AG09319 (cell line): ENCODE measurements at regions not wholly inside any gene's neighbourhood (a gene's known extent, or its start where the extent isn't known, plus 50 kb on each side); places are given as distances from the start of the nearest gene placed in this dataset.
A peak's percentile ranks its signal among the peaks of the same experiment; 100 is the strongest.

ENCODE experiments used
- DNase-seq: peaks from one replicate; pipeline ENCODE4 v3.0.0-alpha.2; 2010; ENCODE audit warnings: low read depth; ENCODE audit errors: extremely low read depth
- CTCF ChIP-seq: IDR thresholded peaks from 2 replicates; pipeline ENCODE4 v1.5.1; 2011; ENCODE audit warnings: low read depth, mild to moderate bottlenecking, inconsistent platforms, low read length, moderate library complexity

DNA sequence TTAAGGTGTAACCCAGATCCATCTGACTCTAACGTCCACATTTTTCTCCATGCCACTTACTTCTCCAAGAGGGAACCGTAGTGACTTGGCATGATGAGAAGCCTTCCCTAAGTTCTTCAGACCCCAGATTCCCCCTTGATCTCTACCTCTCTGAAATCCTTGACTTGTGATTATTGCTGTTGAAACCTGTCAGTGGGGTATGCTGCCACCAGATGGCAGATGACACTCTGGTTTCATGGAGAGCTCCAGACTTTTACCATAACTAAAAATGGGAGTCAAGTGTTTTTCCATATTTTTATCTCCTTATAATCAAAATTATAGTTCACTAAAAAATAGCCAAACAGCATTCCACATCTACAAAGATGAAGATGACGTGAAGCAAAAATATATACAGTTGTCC, 504.2 kb downstream of the SOX6 start:
- DNase-seq = no peak

GRCh38 chr11:15854245-15854644, 502.1 kb downstream of the SOX6 start:
- TF ChIP-seq CTCF = no peak
- no peak for DNase-seq

More for the DNA sequence above, 504.2 kb downstream of the SOX6 start:
- TF ChIP-seq CTCF = peak; percentile 10

GRCh38 chr11:15858881-15859280, 497.5 kb downstream of the SOX6 start:
- DNase-seq = no peak
- TF ChIP-seq CTCF = no peak

GRCh38 chr11:15859411-15859810, 496.9 kb downstream of the SOX6 start:
- TF ChIP-seq CTCF = no peak
- no peak for DNase-seq

DNA sequence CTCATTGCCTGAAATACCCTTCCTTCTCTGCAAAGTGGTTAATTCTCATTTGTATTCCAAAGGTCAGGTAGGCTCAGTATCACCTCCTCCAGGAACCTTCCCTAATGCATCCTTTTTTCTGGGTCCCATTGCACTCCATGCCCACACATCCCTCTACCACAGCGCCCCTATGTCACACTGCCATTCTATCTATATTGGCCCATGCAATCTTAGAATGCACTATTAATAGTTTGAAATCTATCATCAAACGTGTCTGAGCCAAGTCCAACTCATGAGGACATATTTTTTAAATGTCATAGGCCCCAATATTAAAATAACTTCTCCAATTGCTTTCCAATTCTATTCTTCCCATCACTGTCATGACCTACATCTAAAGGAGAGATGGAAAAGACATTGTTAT, 495.1 kb downstream of the SOX6 start:
- TF ChIP-seq CTCF = no peak
- no peak for DNase-seq

DNA sequence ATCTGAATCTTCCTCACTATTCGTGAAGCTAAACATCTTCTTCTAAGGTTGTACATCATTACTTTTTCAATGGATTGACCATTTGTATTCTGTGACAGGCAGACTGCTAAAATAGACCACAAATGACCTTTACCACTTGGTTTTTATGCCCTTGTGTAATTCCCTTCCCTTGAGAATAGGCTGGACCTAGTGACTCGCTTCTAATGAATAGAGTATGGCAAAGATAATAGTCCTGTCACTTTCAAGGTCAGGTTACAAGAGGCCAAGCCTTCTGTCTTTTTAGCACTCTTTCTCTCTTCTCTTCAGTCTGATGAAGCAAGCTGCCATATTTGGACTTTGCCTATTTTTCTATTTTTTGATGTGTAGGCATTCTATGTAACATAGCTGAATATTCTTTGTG, 492.9 kb downstream of the SOX6 start:
- TF ChIP-seq CTCF = no peak
- no peak for DNase-seq

DNA sequence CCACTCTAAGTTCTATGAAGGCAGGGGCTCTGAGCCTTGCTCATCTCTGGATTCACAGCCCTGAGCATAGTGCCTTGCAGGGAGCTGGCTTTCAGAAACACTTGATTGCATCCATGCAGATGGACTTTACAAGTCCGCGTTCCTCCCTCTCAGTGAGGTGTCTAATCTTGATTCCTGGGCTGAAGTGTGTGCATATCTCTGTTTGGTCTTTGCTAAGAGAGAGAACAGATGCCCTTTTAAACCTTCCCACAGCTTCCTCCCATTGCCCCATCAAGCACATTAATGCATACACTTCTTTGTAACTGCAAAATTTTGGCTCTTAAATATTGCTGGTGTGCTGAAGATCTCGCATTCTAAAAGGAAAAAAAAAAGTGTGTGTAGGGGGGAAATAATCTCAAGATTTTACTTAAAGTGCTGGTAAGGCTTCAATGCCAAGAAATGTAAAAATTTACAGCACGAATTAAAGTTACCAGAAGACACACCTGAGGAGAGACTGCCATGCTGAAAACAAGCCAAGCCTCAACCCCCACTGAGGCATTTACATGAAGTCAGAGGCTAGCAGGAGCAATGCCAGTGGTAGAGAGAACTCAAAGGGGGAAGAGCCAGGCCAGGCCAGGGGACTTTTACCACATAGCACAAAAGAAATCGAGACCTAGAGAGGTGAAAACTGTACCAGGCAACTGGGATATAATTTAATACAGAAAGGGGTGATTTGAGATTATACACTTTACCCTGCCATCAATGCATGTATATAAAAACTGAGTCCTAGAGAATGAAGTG, 492.1 kb downstream of the SOX6 start:
- no peak for TF ChIP-seq CTCF
- no peak for DNase-seq
